ENCODE measurements at regions not wholly inside any gene's neighbourhood (a gene's known extent, or its start where the extent isn't known, plus 50 kb on each side); places are given as distances from the start of the nearest gene placed in this dataset. TPM values are rescaled to one million over a fixed set of nuclear protein-coding genes. Genes with fewer than 3 reads are reported as not detected.
"Not testable (repeated sequence)": the region's sequence is repeated elsewhere in the genome, so short reads cannot be mapped to it uniquely, and the experiment has no call there.

- not testable (repeated sequence) for DNase-seq
Observed at GRCh38 chr1:149700677-149701567, 81.6 kb upstream of the FCGR1A start.

GRCh38 chr1:149708192-149708853, 74.2 kb upstream of the FCGR1A start:
- not testable (repeated sequence) for DNase-seq

- DNase-seq: not testable (repeated sequence)
Observed at GRCh38 chr1:149711651-149712050, 70.8 kb upstream of the FCGR1A start.

- DNase-seq: not testable (repeated sequence)
Observed at GRCh38 chr1:149712154-149712927, 70.2 kb upstream of the FCGR1A start.

GRCh38 chr1:149713513-149713912, 69.0 kb upstream of the FCGR1A start:
- DNase-seq: not testable (repeated sequence)

- DNase-seq: not testable (repeated sequence)
Observed at GRCh38 chr1:149713952-149714351, 68.5 kb upstream of the FCGR1A start.

- DNase-seq: not testable (repeated sequence)
Observed at GRCh38 chr1:149724618-149725302, 57.7 kb upstream of the FCGR1A start.

GRCh38 chr1:149726688-149727087, 55.8 kb upstream of the FCGR1A start:
- not testable (repeated sequence) for DNase-seq

GRCh38 chr1:149728598-149728997, 53.9 kb upstream of the FCGR1A start:
- not testable (repeated sequence) for DNase-seq

Small RNA genes lying in the stretch of these regions (small RNA-seq; reads per million reads assigned to genes)
- 0.61 reads per million, percentile 58 among the genes with 10 or more reads in this experiment for gene RF00003
- not detected for gene RNU1-68P
